ENCODE measurements at regions not wholly inside any gene's neighbourhood (a gene's known extent, or its start where the extent isn't known, plus 50 kb on each side); places are given as distances from the start of the nearest gene placed in this dataset.

DNA sequence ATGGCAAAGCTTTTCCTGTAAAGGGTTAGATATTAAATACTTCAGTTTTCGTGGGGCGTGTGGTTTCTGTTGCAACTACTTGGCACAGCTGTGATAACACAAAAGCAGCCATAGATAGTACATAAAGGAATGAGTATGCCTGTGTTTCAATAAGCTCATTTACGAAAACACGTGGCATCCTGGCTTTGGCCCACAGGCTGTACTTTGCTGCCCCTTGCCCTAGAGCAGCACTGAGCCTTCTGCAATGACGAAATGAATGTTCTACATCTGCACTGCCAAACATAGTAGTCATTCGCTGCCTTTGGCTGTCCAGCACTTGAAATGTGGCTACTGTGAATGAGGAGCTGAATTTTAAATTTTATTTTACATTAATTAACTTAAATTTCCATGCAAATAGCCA is 376.2 kb upstream of the TPK1 start:
- Histone ChIP-seq H3K9me3 (ENCODE audit: severe bottlenecking) (no peaks in the 10 kb centered on the region), H3K36me3 (no peaks in the 10 kb centered on the region), H3K27ac (no peak overlapping the region), H3K4me3 (ENCODE audit: low read depth, low read length) (no peak overlapping the region), H3K27me3 (ENCODE audit: insufficient read depth, low read depth, severe bottlenecking) (no peaks in the 10 kb centered on the region)
- TF ChIP-seq, protein P1, sequence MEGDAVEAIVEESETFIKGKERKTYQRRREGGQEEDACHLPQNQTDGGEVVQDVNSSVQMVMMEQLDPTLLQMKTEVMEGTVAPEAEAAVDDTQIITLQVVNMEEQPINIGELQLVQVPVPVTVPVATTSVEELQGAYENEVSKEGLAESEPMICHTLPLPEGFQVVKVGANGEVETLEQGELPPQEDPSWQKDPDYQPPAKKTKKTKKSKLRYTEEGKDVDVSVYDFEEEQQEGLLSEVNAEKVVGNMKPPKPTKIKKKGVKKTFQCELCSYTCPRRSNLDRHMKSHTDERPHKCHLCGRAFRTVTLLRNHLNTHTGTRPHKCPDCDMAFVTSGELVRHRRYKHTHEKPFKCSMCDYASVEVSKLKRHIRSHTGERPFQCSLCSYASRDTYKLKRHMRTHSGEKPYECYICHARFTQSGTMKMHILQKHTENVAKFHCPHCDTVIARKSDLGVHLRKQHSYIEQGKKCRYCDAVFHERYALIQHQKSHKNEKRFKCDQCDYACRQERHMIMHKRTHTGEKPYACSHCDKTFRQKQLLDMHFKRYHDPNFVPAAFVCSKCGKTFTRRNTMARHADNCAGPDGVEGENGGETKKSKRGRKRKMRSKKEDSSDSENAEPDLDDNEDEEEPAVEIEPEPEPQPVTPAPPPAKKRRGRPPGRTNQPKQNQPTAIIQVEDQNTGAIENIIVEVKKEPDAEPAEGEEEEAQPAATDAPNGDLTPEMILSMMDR (IDR thresholded peaks at IDR 0.05; ENCODE audit: low read depth, low read length), result no peak
- no peak for DNase-seq

- no peak overlapping the region for H3K27ac ChIP-seq
- H3K4me3 ChIP-seq (ENCODE audit: low read depth, low read length), result no peak overlapping the region
- TF ChIP-seq, protein P1 (IDR thresholded peaks at IDR 0.05; ENCODE audit: low read depth, low read length), result no peak
- no peaks in the 10 kb centered on the region for H3K27me3 ChIP-seq (ENCODE audit: insufficient read depth, low read depth, severe bottlenecking)
- DNase-seq, result no peak
- H3K36me3 ChIP-seq, result no peaks in the 10 kb centered on the region
- H3K9me3 ChIP-seq (ENCODE audit: severe bottlenecking), result no peaks in the 10 kb centered on the region
Measured at GRCh38 chr7:145211211-145211610, 375.4 kb upstream of the TPK1 start.

- Histone ChIP-seq H3K36me3 (no peaks in the 10 kb centered on the region), H3K27ac (no peak overlapping the region), H3K4me3 (ENCODE audit: low read depth, low read length) (no peak overlapping the region), H3K9me3 (ENCODE audit: severe bottlenecking) (no peaks in the 10 kb centered on the region), H3K27me3 (ENCODE audit: insufficient read depth, low read depth, severe bottlenecking) (no peaks in the 10 kb centered on the region)
- no peak for DNase-seq
- TF ChIP-seq, protein P1 (IDR thresholded peaks at IDR 0.05; ENCODE audit: low read depth, low read length), result no peak
Measured at GRCh38 chr7:145193951-145194350, 358.1 kb upstream of the TPK1 start.

- H3K36me3 ChIP-seq, result no peaks in the 10 kb centered on the region
- H3K4me3 ChIP-seq (ENCODE audit: low read depth, low read length), result no peak overlapping the region
- no peak overlapping the region for H3K27ac ChIP-seq
- DNase-seq, result no peak
- TF ChIP-seq, protein P1 (IDR thresholded peaks at IDR 0.05; ENCODE audit: low read depth, low read length), result no peak
- no peaks in the 10 kb centered on the region for H3K27me3 ChIP-seq (ENCODE audit: insufficient read depth, low read depth, severe bottlenecking)
- no peaks in the 10 kb centered on the region for H3K9me3 ChIP-seq (ENCODE audit: severe bottlenecking)
Measured at GRCh38 chr7:145184956-145185355, 349.1 kb upstream of the TPK1 start.

GRCh38 chr7:145183069-145183468 is 347.2 kb upstream of the TPK1 start:
- H3K36me3 ChIP-seq, result no peaks in the 10 kb centered on the region
- no peaks in the 10 kb centered on the region for H3K9me3 ChIP-seq (ENCODE audit: severe bottlenecking)
- H3K27me3 ChIP-seq (ENCODE audit: insufficient read depth, low read depth, severe bottlenecking), result no peaks in the 10 kb centered on the region
- no peak overlapping the region for H3K4me3 ChIP-seq (ENCODE audit: low read depth, low read length)
- no peak for DNase-seq
- TF ChIP-seq, protein P1 (IDR thresholded peaks at IDR 0.05; ENCODE audit: low read depth, low read length), result no peak
- H3K27ac ChIP-seq, result no peak overlapping the region

GRCh38 chr7:145175366-145175765 is 339.5 kb upstream of the TPK1 start:
- no peak for DNase-seq
- no peak overlapping the region for H3K27ac ChIP-seq

More at GRCh38 chr7:145175366-145175765, 339.5 kb upstream of the TPK1 start:
- no peaks in the 10 kb centered on the region for H3K9me3 ChIP-seq (ENCODE audit: severe bottlenecking)
- H3K36me3 ChIP-seq, result no peaks in the 10 kb centered on the region
- H3K4me3 ChIP-seq (ENCODE audit: low read depth, low read length), result no peak overlapping the region
- H3K27me3 ChIP-seq (ENCODE audit: insufficient read depth, low read depth, severe bottlenecking), result no peaks in the 10 kb centered on the region
- TF ChIP-seq, protein P1 (IDR thresholded peaks at IDR 0.05; ENCODE audit: low read depth, low read length), result no peak

Measured in WERI-Rb-1 (cell line).